Osteoblast (primary cell): ENCODE measurements at regions not wholly inside any gene's neighbourhood (a gene's known extent, or its start where the extent isn't known, plus 50 kb on each side); places are given as distances from the start of the nearest gene placed in this dataset.

Experiments used
- DNase-seq: peaks from one replicate; pipeline ENCODE4 v3.0.0; 2011; ENCODE audit warnings: low spot score, mixed read lengths; ENCODE audit not compliant: insufficient read length; ENCODE audit errors: missing footprints
- H2AFZ ChIP-seq: 2 replicates; pipeline ENCODE4 v1.6.0; 2011; ENCODE audit warnings: mild to moderate bottlenecking, low read length
- H3K27ac ChIP-seq: 2 replicates; pipeline ENCODE4 v1.5.1; 2011; ENCODE audit warnings: mild to moderate bottlenecking, low read depth, low read length, moderate library complexity
- H3K27me3 ChIP-seq: 2 replicates; pipeline ENCODE4 v1.6.0; 2012; ENCODE audit warnings: mild to moderate bottlenecking, control low read depth, inconsistent platforms, low read length, moderate library complexity; ENCODE audit not compliant: insufficient read depth
- H3K36me3 ChIP-seq: 2 replicates; pipeline ENCODE4 v1.5.1; 2011; ENCODE audit warnings: mild to moderate bottlenecking, low read length, control low read depth, moderate library complexity; ENCODE audit not compliant: insufficient read depth
- H3K4me1 ChIP-seq: 2 replicates; pipeline ENCODE4 v1.5.1; 2011; ENCODE audit warnings: mild to moderate bottlenecking, low read length, control low read depth, moderate library complexity; ENCODE audit not compliant: insufficient read depth
- H3K4me2 ChIP-seq: 2 replicates; pipeline ENCODE4 v1.6.0; 2011; ENCODE audit warnings: mild to moderate bottlenecking, low read length; ENCODE audit not compliant: insufficient read depth
- H3K4me3 ChIP-seq: fragments of 200-600 bp; sonication (generic); 3 replicates; pipeline ENCODE4 v1.5.1; 2012; ENCODE audit warnings: mild to moderate bottlenecking, low read length, inconsistent platforms; ENCODE audit not compliant: insufficient read depth
- H3K79me2 ChIP-seq: 2 replicates; pipeline ENCODE4 v1.6.0; 2012; ENCODE audit warnings: mild to moderate bottlenecking, low read length, control low read depth, inconsistent platforms; ENCODE audit not compliant: insufficient read depth
- H3K9me3 ChIP-seq: 2 replicates; pipeline ENCODE4 v1.5.1; 2011; ENCODE audit warnings: low read depth, low read length, control low read depth
- H4K20me1 ChIP-seq: 2 replicates; pipeline ENCODE4 v1.6.0; 2012; ENCODE audit warnings: mild to moderate bottlenecking, low read length, control low read depth; ENCODE audit not compliant: insufficient read depth
- TF ChIP-seq, protein P1 (sequence below): IDR thresholded peaks from 2 replicates; pipeline ENCODE4 v1.5.1; 2011; ENCODE audit warnings: mild to moderate bottlenecking, low read depth, low read length, moderate library complexity; ENCODE audit errors: extremely low read depth

DNA sequence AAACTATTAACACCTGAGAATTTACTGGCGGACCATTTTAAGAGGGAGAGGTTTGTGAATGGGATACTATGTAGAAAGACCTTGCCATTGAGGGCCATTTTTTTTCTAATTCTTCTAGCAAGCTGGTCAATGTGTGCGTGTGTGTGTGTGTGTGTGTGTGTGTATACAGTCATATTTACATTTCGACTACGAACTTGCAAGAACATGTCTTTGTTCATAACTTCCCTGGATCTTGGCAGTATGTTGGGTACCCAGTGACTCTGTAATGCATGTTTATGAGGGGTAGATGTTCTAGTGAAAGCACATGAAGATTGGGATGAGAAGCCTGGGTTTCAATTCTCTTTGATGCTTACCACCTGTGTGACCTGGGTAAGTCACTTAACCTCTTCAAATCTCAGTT, 133.6 kb downstream of the UBE2E3 start:
- TF ChIP-seq, protein P1, sequence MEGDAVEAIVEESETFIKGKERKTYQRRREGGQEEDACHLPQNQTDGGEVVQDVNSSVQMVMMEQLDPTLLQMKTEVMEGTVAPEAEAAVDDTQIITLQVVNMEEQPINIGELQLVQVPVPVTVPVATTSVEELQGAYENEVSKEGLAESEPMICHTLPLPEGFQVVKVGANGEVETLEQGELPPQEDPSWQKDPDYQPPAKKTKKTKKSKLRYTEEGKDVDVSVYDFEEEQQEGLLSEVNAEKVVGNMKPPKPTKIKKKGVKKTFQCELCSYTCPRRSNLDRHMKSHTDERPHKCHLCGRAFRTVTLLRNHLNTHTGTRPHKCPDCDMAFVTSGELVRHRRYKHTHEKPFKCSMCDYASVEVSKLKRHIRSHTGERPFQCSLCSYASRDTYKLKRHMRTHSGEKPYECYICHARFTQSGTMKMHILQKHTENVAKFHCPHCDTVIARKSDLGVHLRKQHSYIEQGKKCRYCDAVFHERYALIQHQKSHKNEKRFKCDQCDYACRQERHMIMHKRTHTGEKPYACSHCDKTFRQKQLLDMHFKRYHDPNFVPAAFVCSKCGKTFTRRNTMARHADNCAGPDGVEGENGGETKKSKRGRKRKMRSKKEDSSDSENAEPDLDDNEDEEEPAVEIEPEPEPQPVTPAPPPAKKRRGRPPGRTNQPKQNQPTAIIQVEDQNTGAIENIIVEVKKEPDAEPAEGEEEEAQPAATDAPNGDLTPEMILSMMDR = no peak
- no peak overlapping the region for H3K27ac ChIP-seq
- no peaks in the 10 kb centered on the region for H3K36me3 ChIP-seq
- H3K4me3 ChIP-seq = no peak overlapping the region
- no peak overlapping the region for H3K4me2 ChIP-seq
- no peak overlapping the region for H2AFZ ChIP-seq
- no peaks in the 10 kb centered on the region for H3K4me1 ChIP-seq
- no peaks in the 10 kb centered on the region for H4K20me1 ChIP-seq
- H3K27me3 ChIP-seq = no peaks in the 10 kb centered on the region
- DNase-seq = no peak
- H3K9me3 ChIP-seq = no peaks in the 10 kb centered on the region
- no peaks in the 10 kb centered on the region for H3K79me2 ChIP-seq

- Histone ChIP-seq H4K20me1 (no peaks in the 10 kb centered on the region), H3K4me2 (no peak overlapping the region), H3K27me3 (no peaks in the 10 kb centered on the region), H3K36me3 (no peaks in the 10 kb centered on the region), H2AFZ (no peak overlapping the region), H3K4me1 (no peaks in the 10 kb centered on the region), H3K9me3 (no peaks in the 10 kb centered on the region), H3K4me3 (no peak overlapping the region), H3K27ac (no peak overlapping the region), H3K79me2 (no peaks in the 10 kb centered on the region)
- TF ChIP-seq, protein P1 = no peak
- DNase-seq = no peak
Measured at GRCh38 chr2:181116261-181116660, 135.9 kb downstream of the UBE2E3 start.

DNA sequence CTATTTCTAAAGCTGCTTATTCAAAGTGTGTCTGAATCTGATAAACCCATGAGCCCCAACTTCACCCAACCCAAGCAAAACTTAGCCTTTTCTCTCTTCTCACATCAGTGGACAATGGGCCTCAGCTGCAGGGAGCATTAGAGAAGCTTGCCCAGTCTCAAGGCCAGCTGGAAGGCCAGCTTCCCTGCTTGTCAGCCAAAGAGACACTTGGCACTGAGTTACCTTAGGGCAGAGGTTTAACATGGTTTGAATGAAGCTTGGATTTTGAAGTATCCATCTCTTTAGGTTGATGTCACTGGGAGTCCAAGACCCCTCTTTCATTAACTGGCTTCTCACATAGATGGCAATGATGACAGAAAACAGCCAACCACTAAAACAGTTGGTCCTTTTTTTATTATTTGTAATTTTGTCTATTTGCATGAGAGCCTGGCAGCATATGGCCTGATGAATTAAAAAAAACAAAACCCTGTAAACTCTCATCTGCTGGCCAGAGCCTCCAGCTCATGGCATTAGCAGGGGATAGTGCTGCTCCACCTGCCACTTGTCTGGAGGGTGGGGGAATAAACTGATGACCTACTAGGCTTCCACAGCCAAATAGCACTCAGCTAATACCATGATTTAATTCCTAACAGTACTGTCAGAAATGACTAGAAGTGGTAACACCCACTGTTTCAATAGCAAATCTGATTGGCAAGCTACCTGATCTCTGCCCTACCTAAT, 137.0 kb downstream of the UBE2E3 start:
- H3K79me2 ChIP-seq = no peaks in the 10 kb centered on the region
- H3K4me2 ChIP-seq = no peak overlapping the region
- H4K20me1 ChIP-seq = no peaks in the 10 kb centered on the region
- DNase-seq = no peak
- H3K27me3 ChIP-seq = no peaks in the 10 kb centered on the region
- H3K27ac ChIP-seq = no peak overlapping the region
- H3K9me3 ChIP-seq = no peaks in the 10 kb centered on the region
- TF ChIP-seq, protein P1 = no peak
- H3K4me3 ChIP-seq = no peak overlapping the region
- no peaks in the 10 kb centered on the region for H3K4me1 ChIP-seq
- no peaks in the 10 kb centered on the region for H3K36me3 ChIP-seq
- H2AFZ ChIP-seq = no peak overlapping the region

DNA sequence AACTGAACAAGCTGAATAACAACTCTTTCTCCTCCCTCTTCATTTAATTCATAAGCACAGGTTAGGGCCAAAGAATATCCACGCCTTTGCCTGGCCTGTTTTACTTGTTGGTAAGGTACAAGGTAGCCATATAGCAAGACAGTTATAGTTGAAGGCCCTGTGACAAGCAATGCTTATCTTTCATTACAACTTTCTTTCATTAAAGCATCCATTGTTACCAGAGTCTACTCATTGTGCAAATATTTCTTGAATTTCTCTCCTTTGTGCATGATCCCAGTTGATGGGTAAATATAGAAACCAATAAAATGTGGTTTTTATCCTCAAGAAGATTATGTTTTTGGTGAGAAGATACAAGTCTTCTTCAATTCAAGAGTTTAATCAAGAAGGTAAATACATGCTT, 140.2 kb downstream of the UBE2E3 start:
- Histone ChIP-seq H3K9me3 (no peaks in the 10 kb centered on the region), H3K79me2 (no peaks in the 10 kb centered on the region), H3K36me3 (no peaks in the 10 kb centered on the region), H4K20me1 (no peaks in the 10 kb centered on the region), H3K4me2 (no peak overlapping the region), H3K27ac (no peak overlapping the region), H3K4me3 (no peak overlapping the region), H3K4me1 (peaks cover 9% of the 10 kb centered on the region), H2AFZ (no peak overlapping the region), H3K27me3 (no peaks in the 10 kb centered on the region)
- TF ChIP-seq, protein P1 = no peak
- DNase-seq = no peak
